ENCODE measurements at regions not wholly inside any gene's neighbourhood (a gene's known extent, or its start where the extent isn't known, plus 50 kb on each side); places are given as distances from the start of the nearest gene placed in this dataset.
"Not testable (repeated sequence)": the region's sequence is repeated elsewhere in the genome, so short reads cannot be mapped to it uniquely, and the experiment has no call there.

DNA sequence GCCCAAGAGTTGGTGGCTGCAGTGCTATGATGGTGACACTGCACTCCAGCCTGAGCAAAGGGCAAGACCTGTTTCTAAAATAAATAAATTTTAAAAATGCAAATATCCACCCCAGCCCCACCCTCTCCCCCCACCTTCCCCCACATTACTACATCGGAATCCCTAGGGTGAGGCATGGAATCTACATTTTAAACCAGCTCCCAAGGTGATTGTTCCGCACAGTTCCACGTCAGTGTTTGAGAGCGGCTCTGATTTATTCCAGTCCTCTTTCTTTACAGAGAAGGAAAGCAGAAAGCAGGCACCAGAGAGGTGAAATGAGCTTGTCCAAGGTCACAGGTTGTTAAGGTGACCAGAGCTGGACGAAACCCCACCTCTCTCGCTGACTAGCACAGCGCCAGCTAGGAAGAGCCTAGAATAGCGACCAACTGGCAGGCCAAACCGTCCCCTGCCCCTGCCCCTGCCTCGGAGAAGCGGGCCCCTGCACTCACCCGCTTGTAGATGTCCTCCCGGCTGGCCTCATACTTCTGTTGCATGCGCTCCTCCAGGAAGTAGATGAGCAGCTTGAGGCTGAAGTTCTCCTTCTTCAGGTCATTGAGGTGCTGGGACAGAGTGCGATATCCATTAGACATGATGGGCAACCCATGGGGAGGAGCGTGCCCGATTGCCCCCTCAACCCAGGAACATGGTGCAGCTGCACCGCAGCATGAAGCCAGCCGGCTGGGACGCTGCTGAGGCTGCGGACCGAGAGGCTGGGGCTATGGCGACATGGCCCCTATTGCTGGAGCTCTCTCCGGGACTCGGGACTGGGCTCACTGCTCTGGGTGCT is 103.7 kb upstream of the NBPF26 start:
- not testable (repeated sequence) for TF ChIP-seq SIN3A (IDR thresholded peaks at IDR 0.05; ENCODE audit: borderline replicate concordance, low read depth, low read length); EZH2phosphoT487 (IDR thresholded peaks at IDR 0.05; ENCODE audit: borderline replicate concordance, low read depth); RAD21 (IDR thresholded peaks at IDR 0.05; ENCODE audit: low read length); NRF1 (IDR thresholded peaks at IDR 0.05; ENCODE audit: low read depth, low read length); RCOR1 (IDR thresholded peaks at IDR 0.05; ENCODE audit: low read length)

All from SK-N-SH (cell line).